HCT116 (cell line): ENCODE measurements at regions not wholly inside any gene's neighbourhood (a gene's known extent, or its start where the extent isn't known, plus 50 kb on each side); places are given as distances from the start of the nearest gene placed in this dataset.

Experiments used
- CTCF ChIP-seq, 3 experiments: fragments of 200-600 bp in 1 of 3; sonication (generic) in 1 of 3; IDR thresholded peaks in 2 of 3; conservative IDR thresholded peaks in 1 of 3; 2 replicates each; pipeline ENCODE4 v1.5.1; 2012 to 2017; ENCODE audit warnings: low read depth in 2 of 3, low read length in 2 of 3, antibody characterized with exemption in 1 of 3, borderline replicate concordance in 1 of 3, control low read depth in 1 of 3, mild to moderate bottlenecking in 1 of 3, mixed read lengths in 1 of 3, mixed run types in 1 of 3, moderate library complexity in 1 of 3; ENCODE audit not compliant: insufficient read depth in 1 of 3
- EZH2phosphoT487 ChIP-seq: fragments of 200-600 bp; IDR thresholded peaks from 2 replicates; pipeline ENCODE4 v1.6.1; 2018; ENCODE audit warnings: antibody characterized with exemption, borderline replicate concordance
- MAX ChIP-seq: IDR thresholded peaks from 2 replicates; pipeline ENCODE4 v1.6.1; 2012
- POLR2A ChIP-seq: IDR thresholded peaks from 2 replicates; pipeline ENCODE4 v1.7.0; 2011; ENCODE audit warnings: borderline replicate concordance; ENCODE audit not compliant: insufficient read depth, insufficient read length; ENCODE audit errors: extremely low read depth
- POLR2AphosphoS5 ChIP-seq: IDR thresholded peaks from 2 replicates; pipeline ENCODE4 v1.6.1; 2011; ENCODE audit warnings: mild to moderate bottlenecking, low read depth, low read length, moderate library complexity
- REST ChIP-seq: IDR thresholded peaks from 2 replicates; pipeline ENCODE4 v1.6.1; 2012; ENCODE audit warnings: low read depth
- ZBTB33 ChIP-seq: IDR thresholded peaks from 2 replicates; pipeline ENCODE4 v1.6.1; 2011; ENCODE audit warnings: mild to moderate bottlenecking, low read length, moderate library complexity; ENCODE audit not compliant: insufficient replicate concordance; ENCODE audit errors: extremely low read depth

GRCh38 chr13:68293631-68294030, 1063.5 kb upstream of the PCDH9 start:
- no peak for TF ChIP-seq REST
- TF ChIP-seq POLR2A, result no peak
- TF ChIP-seq CTCF (IDR thresholded peaks at IDR 0.05 in 2 of 3, conservative IDR thresholded peaks at IDR 0.05 in 1 of 3; ENCODE audit: borderline replicate concordance in 1 of 3, insufficient read depth in 1 of 3, low read depth in 2 of 3, low read length in 2 of 3), result no peak
- no peak for TF ChIP-seq MAX
- TF ChIP-seq POLR2AphosphoS5, result no peak
- no peak for TF ChIP-seq EZH2phosphoT487
- no peak for TF ChIP-seq ZBTB33
